Motor neuron (in vitro differentiated cells): ENCODE measurements at regions not wholly inside any gene's neighbourhood (a gene's known extent, or its start where the extent isn't known, plus 50 kb on each side); places are given as distances from the start of the nearest gene placed in this dataset.
"Not testable (repeated sequence)": the region's sequence is repeated elsewhere in the genome, so short reads cannot be mapped to it uniquely, and the experiment has no call there.

Source experiments
- ATAC-seq, 8 experiments: fragments of 200-7000 bp; cut with Tn5 transposase; replicated peaks in 6 of 8; 2 replicates each; pipeline ENCODE4 v1.8.0; 2021; ENCODE audit warnings: mild to moderate bottlenecking in 8 of 8, moderate library complexity in 8 of 8
- H3K27ac ChIP-seq, 2 donors: fragments of 250-450 bp; sonication (Bioruptor Pico); 2 replicates each; pipeline ENCODE4 v1.9.0; 2021; ENCODE audit warnings: antibody characterized with exemption in 2 of 2, mild to moderate bottlenecking in 2 of 2, moderate library complexity in 1 of 2
- H3K4me1 ChIP-seq, 2 donors: fragments of 250-450 bp; sonication (Bioruptor Pico); replicated peaks in 1 of 2; 2 replicates each; pipeline ENCODE4 v1.6.1; 2021; ENCODE audit warnings: antibody characterized with exemption in 2 of 2, mild to moderate bottlenecking in 2 of 2, moderate library complexity in 1 of 2
- H3K4me3 ChIP-seq, 5 donors: fragments of 250-450 bp; sonication (Bioruptor Pico); 2 replicates each; pipeline ENCODE4 v1.9.0; 2021; ENCODE audit warnings: antibody characterized with exemption in 5 of 5, mild to moderate bottlenecking in 5 of 5, moderate library complexity in 4 of 5
- WGBS, 10 experiments: fragments of 450-650 bp; shearing (Covaris generic); methylation state at CpG; one replicate each; pipeline ENCODE4 v1.0.0; 2022; 5-methylcytosine and 5-hydroxymethylcytosine counted together
- in situ Hi-C, 9 experiments: fragments of 400-800 bp; cut with MboI; loops; one replicate each; pipeline ENCODE4 v1.15.0; 2021; ENCODE audit warnings: low sequenced_read_pairs in 9 of 9, low pct_unique_long_range_greater_than_20kb in 2 of 9; ENCODE audit not compliant: unreplicated experiment in 9 of 9

- Histone ChIP-seq H3K4me3 (no peak overlapping the region), H3K27ac (no peak overlapping the region), H3K4me1 (no peaks in the 10 kb centered on the region)
- ATAC-seq = no peak
- in situ Hi-C loops = no loop called here
These were observed 209.2 kb upstream of the ASCC3 start for GRCh38 chr6:101090281-101090680.

- H3K27ac ChIP-seq, ATAC-seq, H3K4me1 ChIP-seq, H3K4me3 ChIP-seq, in situ Hi-C loops: not testable (repeated sequence)
These were observed 217.5 kb upstream of the ASCC3 start for GRCh38 chr6:101098605-101099004.

GRCh38 chr6:101102702-101103101 is 221.6 kb upstream of the ASCC3 start:
- Histone ChIP-seq H3K27ac (no peak overlapping the region), H3K4me3 (no peak overlapping the region), H3K4me1 (no peaks in the 10 kb centered on the region)
- in situ Hi-C loops = no loop called here
- ATAC-seq = no peak
- 15 to 94% (median 72%) methylated on average over 3 to 4 of the region's 4 CpGs for WGBS, 10 experiments

GRCh38 chr6:101108286-101108685 is 227.2 kb upstream of the ASCC3 start:
- no peak for ATAC-seq
- 29 to 100% (median 82%) methylated on average over 1 to 4 of the region's 4 CpGs for WGBS, 10 experiments

GRCh38 chr6:101110814-101111213 is 229.7 kb upstream of the ASCC3 start:
- WGBS, 10 experiments = 0 to 100% (median 48%) methylated on average over 1 of the region's 1 CpG
- Histone ChIP-seq H3K4me3 (no peak overlapping the region), H3K4me1 (peaks cover 0 to 4% of the 10 kb centered on the region in 2 donors), H3K27ac (no peak overlapping the region)
- ATAC-seq = peak in 3 of 8 experiments; percentile 26 to 77 (median 64)
- in situ Hi-C loops = no loop called here

More at GRCh38 chr6:101108286-101108685, 227.2 kb upstream of the ASCC3 start:
- H3K4me3 ChIP-seq = no peak overlapping the region
- in situ Hi-C loops = no loop called here
- H3K4me1 ChIP-seq = no peaks in the 10 kb centered on the region
- no peak overlapping the region for H3K27ac ChIP-seq

GRCh38 chr6:101113468-101114260 is 232.5 kb upstream of the ASCC3 start:
- no peak overlapping the region for H3K27ac ChIP-seq
- peaks cover 0 to 4% of the 10 kb centered on the region in 2 donors for H3K4me1 ChIP-seq
- ATAC-seq = no peak
- WGBS, 10 experiments = 11 to 95% (median 85%) methylated on average over 1 to 4 of the region's 4 CpGs
- no peak overlapping the region for H3K4me3 ChIP-seq
- in situ Hi-C loops = no loop called here

- Histone ChIP-seq H3K4me3 (no peak overlapping the region), H3K4me1 (peaks cover 0 to 4% of the 10 kb centered on the region in 2 donors), H3K27ac (no peak overlapping the region)
- in situ Hi-C loops = no loop called here
- ATAC-seq = peak; percentile 38 to 91 (median 76)
- WGBS, 10 experiments = 0 to 20% (median 17%) methylated on average over 1 of the region's 1 CpG; no CpG with 5 or more reads in 3 of the 10 experiments
These were observed 233.6 kb upstream of the ASCC3 start for GRCh38 chr6:101114703-101115102.

- in situ Hi-C loops = no loop called here
- WGBS, 10 experiments = 50 to 100% (median 90%) methylated on average over 1 to 5 of the region's 5 CpGs; no CpG with 5 or more reads in 1 of the 10 experiments
- no peak overlapping the region for H3K4me3 ChIP-seq
- no peak for ATAC-seq
- peaks cover 0 to 4% of the 10 kb centered on the region in 2 donors for H3K4me1 ChIP-seq
- no peak overlapping the region for H3K27ac ChIP-seq
These were observed 235.2 kb upstream of the ASCC3 start for GRCh38 chr6:101116337-101116736.

GRCh38 chr6:101117393-101118135 is 236.4 kb upstream of the ASCC3 start:
- in situ Hi-C loops = no loop called here
- Histone ChIP-seq H3K27ac (no peak overlapping the region), H3K4me3 (no peak overlapping the region), H3K4me1 (peaks cover 0 to 4% of the 10 kb centered on the region in 2 donors)
- WGBS, 10 experiments = 11 to 88% (median 59%) methylated on average over 1 to 10 of the region's 11 CpGs; no CpG with 5 or more reads in 1 of the 10 experiments
- ATAC-seq = peak in 6 of 8 experiments; percentile 41 to 81 (median 58)

GRCh38 chr6:101118136-101118396 is 236.9 kb upstream of the ASCC3 start:
- H3K4me3 ChIP-seq = no peak overlapping the region
- 0 to 86% (median 17%) methylated on average over 1 of the region's 1 CpG; no CpG with 5 or more reads in 4 of the 10 experiments for WGBS, 10 experiments
- no peak overlapping the region for H3K27ac ChIP-seq
- in situ Hi-C loops = no loop called here
- peak in 3 of 8 experiments; percentile 64 to 77 (median 68) for ATAC-seq
- H3K4me1 ChIP-seq = peaks cover 0 to 4% of the 10 kb centered on the region in 2 donors

GRCh38 chr6:101120747-101121146 is 239.6 kb upstream of the ASCC3 start:
- in situ Hi-C loops = no loop called here
- no peak for ATAC-seq
- no peaks in the 10 kb centered on the region for H3K4me1 ChIP-seq
- WGBS, 10 experiments = 31 to 97% (median 92%) methylated on average over 3 to 4 of the region's 4 CpGs
- no peak overlapping the region for H3K4me3 ChIP-seq
- no peak overlapping the region for H3K27ac ChIP-seq

- no peaks in the 10 kb centered on the region for H3K4me1 ChIP-seq
- WGBS, 10 experiments = 0 to 100% (median 83%) methylated on average over 1 to 3 of the region's 3 CpGs; no CpG with 5 or more reads in 1 of the 10 experiments
- in situ Hi-C loops = no loop called here
- H3K27ac ChIP-seq = no peak overlapping the region
- ATAC-seq = no peak
- H3K4me3 ChIP-seq = no peak overlapping the region
These were observed 244.3 kb upstream of the ASCC3 start for GRCh38 chr6:101125380-101125971.

GRCh38 chr6:101126501-101126900 is 245.4 kb upstream of the ASCC3 start:
- no peak overlapping the region for H3K27ac ChIP-seq
- H3K4me3 ChIP-seq = no peak overlapping the region
- 17 to 100% (median 65%) methylated on average over 1 to 3 of the region's 3 CpGs; no CpG with 5 or more reads in 2 of the 10 experiments for WGBS, 10 experiments
- in situ Hi-C loops = no loop called here
- H3K4me1 ChIP-seq = no peaks in the 10 kb centered on the region
- ATAC-seq = no peak
